Sigmoid colon (tissue), 6 donors: ENCODE measurements at regions not wholly inside any gene's neighbourhood (a gene's known extent, or its start where the extent isn't known, plus 50 kb on each side); places are given as distances from the start of the nearest gene placed in this dataset.

Experiments used
- DNase-seq: peaks from one replicate; pipeline ENCODE4 v3.0.0-alpha.2; 2019
- H3K27ac ChIP-seq, 4 donors: fragments of 200-600 bp; sonication (generic); one replicate each; pipeline ENCODE4 v1.5.1; 2016 to 2019; ENCODE audit warnings: mild to moderate bottlenecking in 1 of 4
- H3K27me3 ChIP-seq, 3 donors: fragments of 200-600 bp; sonication (generic); one replicate each; pipeline ENCODE4 v1.5.1; 2019; ENCODE audit warnings: mild to moderate bottlenecking in 1 of 3
- H3K36me3 ChIP-seq, 4 donors: fragments of 200-600 bp; sonication (generic); one replicate each; pipeline ENCODE4 v1.5.1; 2016 to 2019
- H3K4me1 ChIP-seq, 4 donors: fragments of 200-600 bp; sonication (generic); one replicate each; pipeline ENCODE4 v1.5.1; 2017 to 2019
- H3K4me3 ChIP-seq, 4 donors: fragments of 200-600 bp; sonication (generic); one replicate each; pipeline ENCODE4 v1.5.1; 2017 to 2019; ENCODE audit warnings: mild to moderate bottlenecking in 2 of 4, moderate library complexity in 1 of 4
- H3K9me3 ChIP-seq, 4 donors: fragments of 200-600 bp in 3 of 4; sonication (generic) in 3 of 4; one replicate each; pipeline versions ENCODE4 v1.5.1 to v1.6.1; 2013 to 2019
- CTCF ChIP-seq, 4 experiments: fragments of 450-650 bp in 3 of 4; fragments of 200-600 bp in 1 of 4; IDR thresholded peaks; one replicate each; pipeline ENCODE4 v1.5.1; 2016 to 2019; ENCODE audit warnings: antibody characterized with exemption in 4 of 4, mild to moderate bottlenecking in 3 of 4, moderate library complexity in 2 of 4
- EP300 ChIP-seq, 4 donors: sonication (generic); formaldehyde crosslinking; IDR thresholded peaks; one replicate each; pipeline ENCODE4 v1.6.1; 2017; ENCODE audit warnings: antibody characterized with exemption in 4 of 4
- POLR2A ChIP-seq, 2 donors: fragments of 450-650 bp; IDR thresholded peaks; one replicate each; pipeline ENCODE4 v1.6.1; 2016; ENCODE audit warnings: antibody characterized with exemption in 2 of 2, mild to moderate bottlenecking in 2 of 2, moderate library complexity in 2 of 2
- POLR2AphosphoS5 ChIP-seq, 4 donors: sonication (generic); formaldehyde crosslinking; IDR thresholded peaks; one replicate each; pipeline ENCODE4 v1.6.1; 2017; ENCODE audit warnings: antibody characterized with exemption in 4 of 4
- WGBS, 2 donors: extraction: QIAGEN DNeasy Blood & Tissue Kit; methylation state at CpG; one replicate each; pipeline ENCODE4 v1.1.7; 2013; 5-methylcytosine and 5-hydroxymethylcytosine counted together
- intact Hi-C: fragments of 100-400 bp; cut with DNase I; formaldehyde crosslinking; loops from one replicate; pipeline ENCODE4 v1.15.1; 2023
- donor health status: healthy with polysubstance abuse.
- donor health status: healthy.

DNA sequence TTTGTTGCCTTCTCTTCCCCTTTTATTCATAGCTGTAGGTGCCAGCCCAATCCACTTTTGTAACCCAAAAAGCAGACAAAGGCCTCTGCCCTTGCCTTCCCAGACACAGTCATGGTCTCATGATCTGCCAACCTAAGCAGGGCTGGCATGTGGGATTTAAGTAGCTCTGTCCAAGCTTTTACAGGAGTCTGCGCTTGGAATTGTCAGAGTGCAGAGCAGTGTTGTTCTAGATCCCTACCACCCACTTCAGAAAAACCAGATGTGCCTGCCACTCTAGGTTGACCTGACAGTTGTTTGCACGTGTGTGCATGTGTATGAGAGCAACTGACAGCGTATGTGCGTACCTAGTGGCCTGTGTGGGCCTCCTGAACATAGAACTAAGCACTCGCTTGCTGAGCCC lies 87.8 kb upstream of the SPRY4 start:
- 94 to 95% methylated on average over 5 of the region's 5 CpGs for whole genome bisulfite sequencing, 2 donors
- H3K27me3 ChIP-seq = no peaks in the 10 kb centered on the region

DNA sequence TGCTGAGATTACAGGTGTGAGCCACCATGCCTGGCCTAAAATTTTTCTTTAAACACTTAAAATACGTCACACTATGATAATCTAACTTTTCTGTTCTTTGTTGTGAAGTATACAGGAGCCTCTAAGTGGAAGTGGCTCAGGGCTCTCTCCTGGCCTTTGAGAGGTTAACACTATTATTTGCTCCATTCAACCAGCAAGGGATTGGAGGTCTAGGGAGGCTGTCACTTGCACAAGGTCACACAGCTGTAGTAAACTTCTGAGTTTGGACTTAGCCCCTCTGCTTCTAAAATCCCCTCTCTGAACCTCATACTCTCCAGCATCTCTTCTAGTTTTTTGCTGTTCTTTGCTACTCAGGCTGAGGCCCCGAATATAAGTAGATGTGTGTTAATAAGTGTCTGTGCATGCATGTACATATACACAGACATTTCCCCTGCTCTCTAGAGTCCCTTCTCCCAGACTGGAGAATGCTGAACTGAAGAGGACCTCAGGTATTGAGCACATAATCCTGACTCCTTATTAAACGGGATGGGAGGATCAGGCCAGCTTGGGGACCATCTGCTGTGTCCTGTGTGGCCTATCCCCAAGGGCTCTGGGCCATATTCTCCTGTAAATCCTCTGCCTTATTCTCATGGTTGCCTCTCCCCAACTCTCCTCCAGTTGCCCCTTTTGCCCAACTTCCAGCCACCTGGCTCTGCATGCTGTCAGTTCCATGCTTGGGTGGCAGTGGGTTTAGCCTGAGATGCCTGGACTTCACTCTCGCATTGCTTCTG lies 87.0 kb upstream of the SPRY4 start:
- Histone ChIP-seq H3K27me3 (no peaks in the 10 kb centered on the region), H3K9me3 (peaks cover 0 to 1% (median 0%) of the 10 kb centered on the region in 4 donors), H3K4me1 (no peaks in the 10 kb centered on the region), H3K36me3 (no peaks in the 10 kb centered on the region), H3K27ac (no peak overlapping the region), H3K4me3 (no peak overlapping the region)
- intact Hi-C loops = no loop called here
- DNase-seq = no peak
- no peak for TF ChIP-seq CTCF (IDR thresholded peaks at IDR 0.05)
- 91 to 93% methylated on average over 4 of the region's 4 CpGs for WGBS, 2 donors

More for the DNA sequence above, 87.8 kb upstream of the SPRY4 start:
- Histone ChIP-seq H3K4me1 (no peaks in the 10 kb centered on the region), H3K36me3 (no peaks in the 10 kb centered on the region), H3K4me3 (no peak overlapping the region), H3K9me3 (peaks cover 0 to 1% (median 0%) of the 10 kb centered on the region in 4 donors), H3K27ac (no peak overlapping the region)
- TF ChIP-seq POLR2A (IDR thresholded peaks at IDR 0.05) = no peak
- TF ChIP-seq POLR2AphosphoS5 (IDR thresholded peaks at IDR 0.05) = no peak
- no peak for TF ChIP-seq EP300 (IDR thresholded peaks at IDR 0.05)
- no peak for TF ChIP-seq CTCF (IDR thresholded peaks at IDR 0.05)
- no peak for DNase-seq
- intact Hi-C loops = no loop called here

GRCh38 chr5:142411103-142411502 lies 86.3 kb upstream of the SPRY4 start:
- Histone ChIP-seq H3K36me3 (no peaks in the 10 kb centered on the region), H3K9me3 (peaks cover 0 to 1% (median 0%) of the 10 kb centered on the region in 4 donors), H3K27me3 (no peaks in the 10 kb centered on the region), H3K4me1 (no peaks in the 10 kb centered on the region), H3K27ac (no peak overlapping the region), H3K4me3 (no peak overlapping the region)
- WGBS, 2 donors = 94 to 95% methylated on average over 7 of the region's 7 CpGs
- intact Hi-C loops = no loop called here
- no peak for TF ChIP-seq POLR2A (IDR thresholded peaks at IDR 0.05)
- no peak for TF ChIP-seq POLR2AphosphoS5 (IDR thresholded peaks at IDR 0.05)
- TF ChIP-seq EP300 (IDR thresholded peaks at IDR 0.05) = no peak
- TF ChIP-seq CTCF (IDR thresholded peaks at IDR 0.05) = no peak
- DNase-seq = no peak

GRCh38 chr5:142408981-142409481 lies 84.2 kb upstream of the SPRY4 start:
- H3K4me3 ChIP-seq = no peak overlapping the region
- H3K27ac ChIP-seq = no peak overlapping the region
- peaks cover 0 to 6% (median 0%) of the 10 kb centered on the region in 4 donors for H3K4me1 ChIP-seq
- WGBS, 2 donors = 89 to 91% methylated on average over 19 of the region's 19 CpGs
- H3K27me3 ChIP-seq = no peaks in the 10 kb centered on the region
- TF ChIP-seq CTCF (IDR thresholded peaks at IDR 0.05) (no peak), POLR2A (IDR thresholded peaks at IDR 0.05) (no peak), POLR2AphosphoS5 (IDR thresholded peaks at IDR 0.05) (no peak), EP300 (IDR thresholded peaks at IDR 0.05) (no peak)
- no peaks in the 10 kb centered on the region for H3K9me3 ChIP-seq
- intact Hi-C loops = no loop called here
- H3K36me3 ChIP-seq = no peaks in the 10 kb centered on the region
- DNase-seq = no peak
